Stimulated activated naive CD8-positive, alpha-beta T cell treated with anti-CD3 and anti-CD28 coated beads, Interleukin-15, Interleukin-2, amounts not matched to agents 100 U/mL and 50 U/mL, for 24 hours (primary cell): ENCODE measurements at regions not wholly inside any gene's neighbourhood (a gene's known extent, or its start where the extent isn't known, plus 50 kb on each side); places are given as distances from the start of the nearest gene placed in this dataset.
A peak's percentile ranks its signal among the peaks of the same experiment; 100 is the strongest.

Experiments used
- ATAC-seq: fragments of 150-1000 bp; cut with Tn5 transposase; one replicate; pipeline ENCODE4 v1.10.0; 2021
- DNase-seq: peaks from one replicate; pipeline ENCODE4 v3.0.0; 2021

DNA sequence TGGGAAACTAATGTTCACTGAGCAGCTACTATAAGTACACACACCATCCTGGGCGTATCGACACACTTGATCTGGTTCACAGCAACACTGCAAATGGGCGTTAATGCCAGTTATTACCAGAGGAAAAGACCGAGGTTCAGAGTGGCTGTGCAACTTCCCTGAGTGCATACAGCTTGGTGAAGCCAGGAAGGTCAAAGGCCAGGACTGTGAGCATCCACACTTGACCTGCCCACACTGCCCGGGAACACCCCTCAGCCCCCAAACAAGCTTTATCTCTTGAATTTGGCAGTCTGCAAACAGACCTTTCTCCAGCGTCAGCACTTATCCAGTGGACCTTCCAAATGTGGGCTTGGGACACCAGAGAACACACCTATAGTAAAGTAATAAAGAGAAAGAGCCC lies 312.6 kb downstream of the BCL11B start:
- no peak for DNase-seq
- ATAC-seq: no peak

DNA sequence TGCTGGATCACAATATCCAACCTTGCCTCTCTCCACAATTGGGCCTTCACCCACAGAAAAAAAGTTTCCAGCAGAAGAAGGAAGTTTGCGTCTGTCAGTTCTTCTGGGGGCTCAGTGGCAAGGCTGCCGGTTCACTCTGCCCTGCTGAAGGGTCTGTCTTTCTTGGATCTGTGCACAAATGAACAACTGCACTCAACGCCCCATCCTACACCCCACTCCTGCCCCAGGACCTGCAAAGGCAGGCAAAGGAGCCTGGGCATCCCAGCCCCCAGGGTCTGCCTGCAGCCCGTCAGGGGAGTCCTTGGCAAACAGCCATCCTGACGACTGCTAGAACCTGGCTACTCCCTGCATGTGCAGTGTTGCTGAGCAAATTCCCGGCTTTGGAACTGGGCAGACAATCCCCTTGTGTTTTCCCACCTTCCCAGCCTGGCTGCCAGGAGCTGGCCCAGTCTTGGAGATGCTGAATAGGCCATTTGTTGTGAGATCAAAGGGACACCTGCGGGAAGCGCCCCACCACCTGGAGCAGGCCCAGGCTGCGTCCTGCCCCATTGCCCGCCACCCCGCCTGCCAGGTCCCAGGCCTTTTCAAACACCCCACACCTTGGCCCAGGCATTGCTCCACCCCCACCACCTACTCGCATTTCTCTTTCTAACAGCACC lies 311.9 kb downstream of the BCL11B start:
- ATAC-seq (no peak), DNase-seq (no peak)

DNA sequence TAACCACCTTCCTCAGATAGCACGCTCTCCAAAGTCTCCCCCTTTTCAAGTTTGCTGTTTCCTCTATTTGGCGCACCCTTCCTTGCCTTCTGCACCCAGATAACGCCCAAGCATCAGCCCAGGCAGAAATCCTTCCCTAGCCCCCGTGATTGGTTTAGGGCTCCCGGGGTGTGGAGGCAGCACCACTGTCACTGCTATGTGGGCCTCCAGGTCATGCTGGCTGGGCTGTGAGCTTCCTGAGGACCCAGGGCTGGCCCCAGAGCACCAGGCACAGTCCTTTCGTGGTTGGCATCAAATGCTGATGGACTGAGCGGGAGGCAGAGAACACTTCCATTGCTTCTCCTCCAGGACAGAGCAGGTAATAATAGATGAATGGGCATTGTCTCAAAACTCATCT lies 311.4 kb downstream of the BCL11B start:
- DNase-seq (no peak), ATAC-seq (no peak)

DNA sequence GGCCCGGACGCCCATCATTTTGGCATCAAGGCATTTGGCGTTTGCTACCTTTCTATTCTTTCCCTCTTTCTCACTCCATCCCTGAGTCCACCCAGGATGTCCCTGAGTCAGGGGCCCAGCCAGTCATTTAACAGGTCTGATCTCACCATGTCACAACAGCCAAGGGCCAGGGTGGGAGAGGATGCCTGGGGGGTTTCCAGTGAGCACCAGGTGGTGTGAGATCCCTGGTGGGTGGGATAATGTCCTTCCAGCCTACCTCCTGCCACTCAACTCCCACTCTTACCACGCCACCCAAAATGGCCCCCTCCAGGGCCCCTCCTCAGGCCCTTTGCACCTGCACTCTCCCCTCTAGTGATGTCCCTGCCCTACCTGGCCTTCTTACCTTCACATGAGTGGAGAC lies 310.8 kb downstream of the BCL11B start:
- ATAC-seq: no peak

DNA sequence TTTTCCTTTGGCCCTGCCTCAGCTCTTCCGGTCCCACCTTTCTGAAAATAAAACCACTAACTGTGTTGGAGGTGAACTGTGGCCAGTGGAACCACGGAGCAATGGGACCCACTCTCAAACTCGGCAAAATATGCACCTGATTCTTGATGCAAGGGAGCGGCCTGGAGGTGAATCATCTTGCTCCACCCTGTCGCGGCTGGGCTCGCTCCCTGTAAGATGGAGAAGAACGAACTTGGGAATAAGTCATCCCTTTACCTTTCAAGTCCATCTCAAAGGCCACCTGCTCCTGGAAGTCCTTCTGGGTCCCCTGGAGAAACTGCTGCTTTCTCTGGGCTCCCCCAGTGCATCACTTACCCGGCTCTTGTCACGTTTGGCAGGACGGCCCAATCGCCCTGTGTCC lies 309.9 kb downstream of the BCL11B start:
- ATAC-seq: no peak
- DNase-seq: no peak

More for the DNA sequence above, 310.8 kb downstream of the BCL11B start:
- DNase-seq: no peak

DNA sequence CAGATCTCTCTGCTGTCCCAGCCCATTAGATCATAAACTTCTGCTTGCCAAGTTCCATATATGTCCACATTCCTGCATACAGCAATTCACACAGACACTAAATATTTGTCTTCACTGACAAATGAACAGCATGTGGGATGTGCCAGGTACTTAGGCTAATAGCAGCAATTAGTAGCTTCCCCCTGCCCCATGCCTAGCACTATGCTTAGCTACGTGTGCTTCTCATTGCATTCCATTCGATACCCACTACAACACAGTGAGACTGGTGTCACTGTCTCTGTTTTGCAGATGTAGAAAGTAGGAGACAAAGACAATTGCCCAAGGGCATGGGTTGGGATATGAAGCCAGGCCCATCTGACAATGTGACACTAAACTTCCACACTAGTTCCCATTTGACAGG lies 308.4 kb downstream of the BCL11B start:
- ATAC-seq: no peak

DNA sequence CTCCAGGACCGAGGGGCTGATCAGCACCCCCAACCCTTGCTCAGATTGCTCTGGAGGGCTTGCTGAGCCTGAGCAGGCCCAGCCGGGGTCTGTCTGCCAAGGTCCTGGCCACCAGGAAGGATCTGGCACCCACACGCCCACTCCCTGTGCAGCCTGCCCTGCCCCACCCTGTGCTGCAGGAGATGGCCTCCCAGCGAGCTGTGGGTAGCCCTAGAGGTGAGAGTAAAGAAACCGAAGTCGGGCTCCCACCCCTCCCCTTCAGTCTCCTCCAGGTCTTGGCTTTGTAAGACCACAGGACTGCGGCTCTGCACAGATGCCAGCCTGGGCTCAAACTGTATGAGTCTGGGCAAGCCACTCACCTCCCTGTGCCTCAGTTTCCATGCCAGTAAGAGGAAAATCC lies 307.8 kb downstream of the BCL11B start:
- ATAC-seq: peak; percentile 53

More for the DNA sequence above, 308.4 kb downstream of the BCL11B start:
- DNase-seq: no peak

DNA sequence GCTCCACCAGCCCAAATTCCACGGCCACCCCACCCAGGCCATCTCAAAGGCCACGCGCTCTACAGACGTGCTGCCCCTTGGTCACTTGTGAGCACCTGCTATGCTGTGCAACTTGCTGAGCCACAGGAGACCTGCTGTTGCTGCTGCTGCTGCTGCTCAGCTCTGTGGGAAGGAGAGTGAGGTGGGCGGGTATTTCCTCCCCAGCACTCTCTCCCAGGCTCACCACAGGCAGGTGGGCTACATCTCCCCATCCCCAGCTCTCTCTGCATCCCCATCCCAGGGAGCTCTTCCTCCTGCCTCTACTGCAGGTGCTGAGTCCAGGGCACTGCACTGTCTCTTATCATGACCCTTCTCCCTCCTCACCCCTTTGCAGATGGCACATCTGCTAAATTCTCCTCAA lies 306.9 kb downstream of the BCL11B start:
- no peak for ATAC-seq
- no peak for DNase-seq

More for the DNA sequence above, 307.8 kb downstream of the BCL11B start:
- no peak for DNase-seq

DNA sequence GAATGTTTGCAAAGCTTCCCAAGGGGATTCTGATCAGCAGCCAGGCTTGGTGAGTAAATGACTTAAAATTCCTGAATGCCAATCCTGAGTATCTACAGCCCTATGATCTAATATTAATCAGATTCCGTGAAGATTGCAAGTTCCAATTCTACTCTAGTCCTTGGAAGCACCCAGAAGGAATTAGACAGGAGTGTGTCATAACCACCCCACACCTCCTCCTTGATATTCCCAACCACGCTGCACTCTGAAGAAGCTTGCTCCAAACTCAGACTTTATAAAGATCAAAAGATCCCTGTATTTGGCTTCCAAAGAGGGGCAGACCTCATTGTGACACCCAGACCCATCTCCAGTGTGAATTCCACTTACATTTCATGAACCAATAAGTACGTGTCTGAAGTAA lies 306.0 kb downstream of the BCL11B start:
- no peak for DNase-seq
- no peak for ATAC-seq

DNA sequence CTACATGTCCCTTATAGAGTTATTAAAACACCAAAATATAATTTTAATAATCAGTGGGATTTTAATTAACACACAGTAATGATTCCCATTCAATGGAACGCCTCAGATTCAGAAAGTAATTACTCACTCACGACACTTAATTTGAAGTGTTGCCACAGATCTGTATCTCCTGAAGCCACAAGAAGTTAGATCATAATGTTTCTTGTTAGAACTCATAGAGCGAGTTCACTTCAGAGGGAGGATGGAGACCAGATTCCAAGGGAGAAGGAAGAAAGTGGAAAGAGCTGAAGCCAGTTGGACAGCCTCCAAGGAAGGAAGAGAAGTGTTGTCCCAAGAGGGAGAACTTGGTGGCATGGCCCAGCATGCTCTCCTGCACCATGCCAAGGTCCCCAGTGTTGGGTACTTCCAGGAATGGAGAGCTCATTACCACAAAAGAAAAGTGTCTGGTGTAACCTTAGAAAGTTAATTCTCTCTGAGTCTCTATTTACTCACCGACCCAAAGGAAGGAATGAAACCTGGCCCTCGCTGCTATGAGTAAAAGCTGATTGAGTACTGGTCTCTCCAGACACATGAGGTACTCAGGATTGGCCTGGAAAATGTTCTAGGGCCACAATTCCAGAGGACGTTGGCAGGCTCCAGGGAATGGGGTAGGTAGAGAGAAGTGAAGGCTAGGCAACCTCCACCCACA lies 305.4 kb downstream of the BCL11B start:
- peak; percentile 28 for ATAC-seq

DNA sequence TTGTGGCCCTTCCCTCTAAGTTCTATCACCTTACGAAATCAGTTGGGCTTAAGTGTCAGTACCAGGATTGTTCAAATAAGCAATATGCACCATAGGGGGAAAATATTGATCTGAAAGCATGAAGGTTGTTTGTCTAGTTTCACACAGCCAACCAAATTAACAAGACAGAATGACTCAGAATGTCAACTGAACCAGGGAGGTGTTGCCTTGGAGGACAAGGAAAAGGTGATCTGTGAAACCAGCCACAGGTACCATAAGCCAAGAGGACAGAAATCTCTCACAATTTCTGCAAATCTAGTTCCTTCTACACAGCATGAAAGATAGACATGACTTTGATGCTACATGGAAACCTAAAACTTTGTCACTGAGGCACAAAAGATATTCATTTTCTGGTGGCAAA lies 297.9 kb downstream of the BCL11B start:
- no peak for DNase-seq
- no peak for ATAC-seq

More for the DNA sequence above, 305.4 kb downstream of the BCL11B start:
- no peak for DNase-seq

DNA sequence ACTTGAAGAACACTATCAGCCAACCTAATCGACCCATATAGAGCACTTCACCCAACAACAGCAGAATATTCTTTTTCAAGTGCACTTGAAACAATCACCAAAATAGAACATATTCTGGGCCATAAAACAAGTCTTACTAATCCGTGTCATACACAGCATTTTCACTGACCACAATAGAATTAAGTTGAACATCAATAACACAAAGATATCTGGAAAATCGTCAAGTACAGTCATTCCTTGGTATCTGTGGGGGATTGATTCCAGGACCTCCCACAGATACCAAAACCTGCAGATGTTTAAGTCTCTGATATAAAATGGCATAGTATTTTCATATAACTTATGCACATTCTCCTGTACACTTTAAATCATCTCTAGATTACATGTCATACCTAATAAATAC lies 295.7 kb downstream of the BCL11B start:
- no peak for DNase-seq
- ATAC-seq: no peak

DNA sequence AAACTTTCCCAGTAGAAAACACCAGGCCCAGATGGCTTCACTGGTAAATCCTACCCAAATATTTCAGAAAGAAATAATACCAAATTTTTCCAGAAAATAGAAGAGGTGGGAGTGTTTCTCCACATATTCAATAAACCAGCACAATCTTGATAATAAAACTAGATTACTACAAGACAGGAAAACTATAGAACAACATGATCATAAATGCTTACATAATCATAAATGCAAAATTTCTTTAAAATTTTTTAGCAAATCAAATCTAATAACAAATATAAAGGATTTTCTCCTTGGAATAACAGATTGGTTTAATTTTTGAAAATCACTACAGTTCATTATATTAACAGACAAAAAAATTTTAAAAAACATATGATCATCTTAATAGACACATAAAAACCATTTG lies 294.5 kb downstream of the BCL11B start:
- no peak for ATAC-seq
- DNase-seq: no peak

DNA sequence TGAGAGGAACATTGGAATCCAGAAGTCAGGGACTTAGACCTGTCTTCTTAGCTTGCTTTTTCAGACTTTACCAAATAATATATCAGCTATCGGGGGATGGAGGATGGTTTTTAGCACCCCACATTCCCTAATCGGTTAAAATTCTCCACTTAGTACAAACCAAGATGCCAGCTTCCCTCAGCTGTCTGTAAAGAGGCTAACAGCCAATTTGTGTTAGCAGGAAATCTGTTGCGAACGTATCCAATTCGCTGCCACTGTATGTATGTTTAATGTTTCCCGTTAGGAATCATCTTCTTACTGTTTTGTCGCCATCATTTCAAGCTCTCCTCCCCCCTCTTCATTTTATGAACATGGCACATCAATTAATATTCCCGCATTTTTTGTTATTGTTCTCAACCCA lies 289.0 kb downstream of the BCL11B start:
- DNase-seq (no peak), ATAC-seq (no peak)

DNA sequence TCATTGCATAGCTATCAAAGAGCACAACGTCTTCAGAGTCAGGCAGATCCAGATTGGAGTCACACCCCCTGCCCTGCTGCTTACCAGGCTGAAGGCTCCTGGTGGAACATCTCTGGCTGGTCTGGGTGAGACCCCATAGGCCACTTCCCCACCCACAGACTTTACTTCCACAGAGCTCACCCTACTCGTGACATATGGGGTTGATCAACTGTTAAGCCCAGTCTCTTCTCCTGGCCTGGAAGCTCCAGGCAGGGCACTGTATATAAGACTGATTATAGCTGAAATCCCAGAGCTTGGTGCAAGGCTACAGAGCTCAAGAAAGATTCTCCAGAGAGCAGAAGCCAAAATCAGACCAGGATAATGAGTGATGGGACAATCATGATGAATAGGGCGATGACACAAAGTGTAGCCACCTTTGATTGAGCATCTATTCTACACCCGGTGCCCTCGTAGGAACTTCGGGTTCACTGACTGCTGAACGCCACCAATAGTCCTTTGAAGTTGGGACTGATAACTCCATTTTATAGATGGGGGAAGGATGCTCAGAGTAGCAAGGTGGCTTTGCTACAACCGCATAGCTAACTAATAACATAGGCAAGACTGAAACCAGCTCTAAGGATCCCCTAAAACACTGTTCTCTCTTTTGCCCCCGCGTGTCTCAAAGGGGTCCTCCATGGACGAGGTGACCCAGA lies 287.8 kb downstream of the BCL11B start:
- ATAC-seq: peak; percentile 4
- DNase-seq: no peak

DNA sequence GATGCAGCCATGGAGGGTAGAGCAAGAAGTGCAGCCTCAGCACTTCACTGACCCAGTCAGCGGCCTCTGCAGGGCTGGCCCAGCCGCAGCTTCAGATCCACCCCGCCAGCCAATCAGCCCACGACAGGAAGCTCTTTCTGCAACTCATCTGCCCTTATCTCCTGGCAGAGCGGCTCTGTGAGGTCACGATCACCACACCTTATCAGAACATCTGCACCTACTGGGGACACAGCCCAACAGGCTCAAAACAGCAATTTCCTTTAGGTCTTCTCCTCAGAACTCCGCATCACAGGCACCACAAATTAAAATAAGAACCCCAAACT lies 287.3 kb downstream of the BCL11B start:
- ATAC-seq (peak; percentile 97), DNase-seq (peak; percentile 65)

DNA sequence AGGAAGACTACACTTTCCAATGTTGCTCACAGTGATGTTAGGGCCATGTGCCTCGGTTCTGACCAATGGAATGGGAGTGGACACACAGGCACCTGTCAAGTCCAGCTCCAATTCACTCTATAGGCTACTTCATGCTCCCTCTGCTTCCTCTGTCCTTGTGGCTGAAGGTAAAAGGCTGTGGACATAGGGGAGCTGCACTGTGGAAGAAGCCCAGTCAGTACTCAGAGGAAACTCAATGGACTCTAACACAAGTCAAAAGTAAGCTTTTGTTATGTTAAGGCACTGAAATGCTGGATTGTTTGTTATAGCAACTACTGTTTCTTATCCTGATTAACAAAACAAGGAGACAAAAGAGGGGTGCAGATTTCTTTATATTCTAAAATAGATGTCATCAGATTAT lies 278.2 kb downstream of the BCL11B start:
- ATAC-seq (no peak), DNase-seq (no peak)

DNA sequence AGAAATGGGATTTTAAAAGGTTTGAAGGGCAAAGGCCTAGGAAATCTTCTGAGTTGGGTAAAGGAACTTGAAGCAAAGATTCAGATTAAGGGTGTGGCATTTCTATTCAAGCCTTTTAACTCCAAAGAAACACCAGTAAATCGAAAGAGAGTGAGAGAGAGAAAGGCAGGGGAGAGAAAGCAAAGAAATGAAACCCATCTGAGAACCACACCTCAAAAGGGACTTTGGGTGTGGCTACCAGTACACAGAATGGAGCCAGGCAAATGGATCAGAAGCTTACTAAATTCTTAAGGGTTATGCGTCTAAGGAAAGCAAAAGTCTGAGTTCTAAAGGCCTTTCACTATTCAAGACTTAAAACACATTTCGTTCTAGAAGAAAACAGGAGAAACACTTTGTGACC lies 277.4 kb downstream of the BCL11B start:
- DNase-seq (no peak), ATAC-seq (no peak)

DNA sequence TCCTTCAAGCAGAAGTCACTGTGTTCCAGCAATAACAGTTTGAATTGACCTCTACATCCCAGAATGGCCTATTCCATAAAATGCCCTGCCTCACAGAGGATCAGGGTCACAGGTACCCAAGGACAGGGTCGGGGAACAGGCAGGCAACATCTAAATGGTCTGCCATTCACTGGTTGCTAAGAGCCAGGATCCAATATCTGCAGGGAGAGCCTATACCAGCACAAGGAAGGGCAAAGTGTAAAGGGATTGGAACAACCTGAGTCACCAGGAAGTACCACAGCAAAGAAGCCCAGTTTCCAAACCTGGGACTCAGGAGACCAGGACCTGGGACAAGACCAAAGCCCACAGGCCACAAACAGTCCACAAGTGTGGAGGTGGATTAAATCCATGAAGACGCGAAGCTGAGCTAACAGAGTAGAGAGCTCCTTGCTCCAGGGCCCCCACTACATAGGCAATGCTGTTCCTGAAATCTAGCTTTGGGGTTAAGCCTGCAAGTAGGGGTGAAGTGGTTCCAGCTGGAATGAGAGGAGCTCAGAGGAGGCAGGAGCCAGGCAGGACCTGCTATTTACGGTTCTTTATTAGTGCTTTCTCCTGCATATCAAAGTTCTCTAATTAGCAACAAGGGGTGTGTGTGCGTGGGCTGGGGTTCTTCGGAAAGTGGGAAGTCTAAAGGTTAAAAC lies 274.3 kb downstream of the BCL11B start:
- ATAC-seq (no peak), DNase-seq (no peak)

DNA sequence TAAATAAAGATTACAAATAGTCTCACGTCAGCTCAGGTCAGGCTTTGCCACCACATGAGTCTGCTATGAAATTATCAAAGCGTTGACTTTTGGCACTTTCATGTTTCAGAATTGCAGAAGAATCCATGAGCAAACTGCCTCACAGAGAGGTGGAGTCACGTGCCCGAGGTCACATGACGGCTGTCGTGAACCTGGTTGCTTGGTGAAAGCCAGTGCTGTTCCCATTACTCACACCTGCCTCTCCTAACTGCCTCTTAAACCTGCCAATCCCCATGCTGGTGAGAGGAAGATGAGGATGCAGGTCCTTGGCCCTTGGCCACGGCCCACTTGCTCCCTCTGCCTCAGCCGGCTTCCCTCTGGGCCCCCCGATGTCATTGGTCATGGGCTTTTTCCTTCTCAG lies 272.7 kb downstream of the BCL11B start:
- DNase-seq: no peak
- no peak for ATAC-seq

DNA sequence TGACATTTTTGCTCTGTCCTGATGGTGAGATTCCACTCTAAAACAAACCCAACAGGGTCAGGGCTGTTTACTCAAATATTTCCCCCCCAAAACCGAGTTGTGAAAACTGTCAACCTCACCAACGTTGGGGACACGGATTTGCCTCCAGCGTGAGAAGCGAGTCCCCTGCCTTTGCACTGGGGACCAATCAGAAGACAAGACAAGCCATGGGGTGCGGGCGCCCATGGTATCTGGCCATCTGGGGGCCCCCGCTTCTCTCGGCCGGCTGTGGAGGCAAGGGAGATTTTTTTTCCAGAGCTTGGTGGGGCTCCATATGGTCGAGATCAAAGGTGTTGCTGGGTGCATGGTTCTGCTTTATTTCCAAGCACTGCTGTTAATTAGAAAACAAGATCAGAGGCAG lies 272.1 kb downstream of the BCL11B start:
- DNase-seq: no peak
- no peak for ATAC-seq

DNA sequence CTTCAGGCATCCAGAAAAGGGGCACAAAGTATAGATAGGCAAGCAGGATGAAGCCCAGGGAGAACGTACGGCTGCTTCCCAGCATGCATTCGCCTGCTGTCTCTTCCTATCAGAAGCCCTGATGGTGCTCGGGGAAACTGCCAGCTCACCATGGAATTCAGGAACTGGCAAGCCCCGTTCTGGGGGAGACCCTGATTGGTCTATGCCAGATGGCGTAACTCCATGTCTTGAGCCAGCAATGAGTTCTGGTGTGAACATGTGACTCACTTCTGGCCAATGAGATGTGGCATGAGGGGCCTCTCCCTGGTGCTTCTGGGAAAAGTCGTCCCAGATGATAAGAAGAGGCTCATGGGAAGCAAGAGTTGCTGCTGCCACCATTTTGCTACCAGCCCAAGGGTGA lies 270.8 kb downstream of the BCL11B start:
- DNase-seq (no peak), ATAC-seq (no peak)

DNA sequence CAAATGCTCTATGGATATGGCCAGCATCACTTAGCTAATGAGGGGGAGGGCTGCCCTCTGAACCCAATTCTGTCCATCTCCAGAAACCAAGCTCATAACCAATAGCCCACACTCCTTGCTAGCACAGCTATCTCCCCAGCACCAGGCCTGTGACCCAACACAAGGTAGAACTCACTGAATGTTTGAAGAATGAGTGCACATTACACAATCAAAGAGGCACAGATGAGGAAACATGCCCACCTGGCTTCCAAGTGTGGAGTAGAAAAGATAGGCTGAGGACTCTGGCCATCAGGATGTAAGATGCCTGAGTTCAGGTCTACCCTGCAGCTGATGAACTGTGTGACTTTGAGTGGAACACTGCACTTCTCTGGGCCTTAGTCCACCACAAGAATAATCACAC lies 268.4 kb downstream of the BCL11B start:
- DNase-seq (no peak), ATAC-seq (no peak)
